ENCODE measurements at regions not wholly inside any gene's neighbourhood (a gene's known extent, or its start where the extent isn't known, plus 50 kb on each side); places are given as distances from the start of the nearest gene placed in this dataset.

DNA sequence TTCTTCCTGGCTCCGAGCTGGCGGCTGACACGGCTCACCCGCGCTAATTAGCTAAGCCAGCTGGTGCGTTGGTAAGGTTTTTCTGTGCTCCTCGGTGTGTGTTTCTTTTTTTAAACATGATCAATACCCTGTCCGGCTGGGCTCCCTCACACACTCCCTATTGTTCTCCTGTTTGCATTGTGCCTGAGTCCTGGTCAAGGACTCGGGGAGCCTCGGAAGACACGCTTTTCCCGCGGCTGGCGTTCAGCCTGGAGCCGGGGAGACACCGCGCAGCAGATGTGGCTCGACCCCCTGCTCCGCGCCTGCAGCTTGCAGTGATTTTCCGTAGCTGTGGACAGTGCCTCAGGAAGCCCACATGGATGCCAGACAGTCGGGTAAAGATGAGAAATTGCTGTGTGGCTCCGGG, 454.9 kb upstream of the CADM1 start:
- TF ChIP-seq POLR2AphosphoS5 (IDR thresholded peaks at IDR 0.05; ENCODE audit: low read depth, low read length), result no peak
- TF ChIP-seq, protein P1, sequence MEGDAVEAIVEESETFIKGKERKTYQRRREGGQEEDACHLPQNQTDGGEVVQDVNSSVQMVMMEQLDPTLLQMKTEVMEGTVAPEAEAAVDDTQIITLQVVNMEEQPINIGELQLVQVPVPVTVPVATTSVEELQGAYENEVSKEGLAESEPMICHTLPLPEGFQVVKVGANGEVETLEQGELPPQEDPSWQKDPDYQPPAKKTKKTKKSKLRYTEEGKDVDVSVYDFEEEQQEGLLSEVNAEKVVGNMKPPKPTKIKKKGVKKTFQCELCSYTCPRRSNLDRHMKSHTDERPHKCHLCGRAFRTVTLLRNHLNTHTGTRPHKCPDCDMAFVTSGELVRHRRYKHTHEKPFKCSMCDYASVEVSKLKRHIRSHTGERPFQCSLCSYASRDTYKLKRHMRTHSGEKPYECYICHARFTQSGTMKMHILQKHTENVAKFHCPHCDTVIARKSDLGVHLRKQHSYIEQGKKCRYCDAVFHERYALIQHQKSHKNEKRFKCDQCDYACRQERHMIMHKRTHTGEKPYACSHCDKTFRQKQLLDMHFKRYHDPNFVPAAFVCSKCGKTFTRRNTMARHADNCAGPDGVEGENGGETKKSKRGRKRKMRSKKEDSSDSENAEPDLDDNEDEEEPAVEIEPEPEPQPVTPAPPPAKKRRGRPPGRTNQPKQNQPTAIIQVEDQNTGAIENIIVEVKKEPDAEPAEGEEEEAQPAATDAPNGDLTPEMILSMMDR (IDR thresholded peaks at IDR 0.05), result no peak
- no peak for TF ChIP-seq JUND (IDR thresholded peaks at IDR 0.05)
- TF ChIP-seq, protein P2, sequence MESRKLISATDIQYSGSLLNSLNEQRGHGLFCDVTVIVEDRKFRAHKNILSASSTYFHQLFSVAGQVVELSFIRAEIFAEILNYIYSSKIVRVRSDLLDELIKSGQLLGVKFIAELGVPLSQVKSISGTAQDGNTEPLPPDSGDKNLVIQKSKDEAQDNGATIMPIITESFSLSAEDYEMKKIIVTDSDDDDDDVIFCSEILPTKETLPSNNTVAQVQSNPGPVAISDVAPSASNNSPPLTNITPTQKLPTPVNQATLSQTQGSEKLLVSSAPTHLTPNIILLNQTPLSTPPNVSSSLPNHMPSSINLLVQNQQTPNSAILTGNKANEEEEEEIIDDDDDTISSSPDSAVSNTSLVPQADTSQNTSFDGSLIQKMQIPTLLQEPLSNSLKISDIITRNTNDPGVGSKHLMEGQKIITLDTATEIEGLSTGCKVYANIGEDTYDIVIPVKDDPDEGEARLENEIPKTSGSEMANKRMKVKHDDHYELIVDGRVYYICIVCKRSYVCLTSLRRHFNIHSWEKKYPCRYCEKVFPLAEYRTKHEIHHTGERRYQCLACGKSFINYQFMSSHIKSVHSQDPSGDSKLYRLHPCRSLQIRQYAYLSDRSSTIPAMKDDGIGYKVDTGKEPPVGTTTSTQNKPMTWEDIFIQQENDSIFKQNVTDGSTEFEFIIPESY (IDR thresholded peaks at IDR 0.05; ENCODE audit: borderline replicate concordance, low read depth), result no peak
- no peak for TF ChIP-seq EP300 (IDR thresholded peaks at IDR 0.05; ENCODE audit: borderline replicate concordance in 1 of 2, low read depth in 1 of 2, low read length in 1 of 2)
- TF ChIP-seq GATA2 (CRISPR knock-in tag; IDR thresholded peaks at IDR 0.05), result no peak

Measured in SK-N-SH (cell line).